Neural progenitor cell (in vitro differentiated cells): ENCODE measurements at regions not wholly inside any gene's neighbourhood (a gene's known extent, or its start where the extent isn't known, plus 50 kb on each side); places are given as distances from the start of the nearest gene placed in this dataset.

Source experiments
- DNase-seq: peaks from one replicate; pipeline ENCODE4 v3.0.0-alpha.2; 2016; ENCODE audit warnings: low spot score
- H2AFZ ChIP-seq: fragments of 200-600 bp; sonication (generic); replicated peaks from 2 replicates; pipeline ENCODE4 v1.6.1; 2016; ENCODE audit warnings: antibody characterized with exemption
- H3F3A ChIP-seq: fragments of 200-600 bp; sonication (generic); 2 replicates; pipeline ENCODE4 v1.6.1; 2016; ENCODE audit warnings: antibody characterized with exemption, low read depth
- H3K27ac ChIP-seq: fragments of 200-600 bp; sonication (generic); 2 replicates; pipeline ENCODE4 v1.5.1; 2016; ENCODE audit warnings: mild to moderate bottlenecking
- H3K27me3 ChIP-seq: fragments of 200-600 bp; sonication (generic); 2 replicates; pipeline ENCODE4 v1.6.1; 2016; ENCODE audit warnings: mild to moderate bottlenecking, moderate library complexity
- H3K36me3 ChIP-seq: fragments of 200-600 bp; sonication (generic); 2 replicates; pipeline ENCODE4 v1.5.1; 2016
- H3K4me1 ChIP-seq: fragments of 200-600 bp; sonication (generic); 2 replicates; pipeline ENCODE4 v1.6.1; 2016; ENCODE audit warnings: mixed run types
- H3K4me2 ChIP-seq: fragments of 200-600 bp; sonication (generic); 2 replicates; pipeline ENCODE4 v1.6.1; 2016
- H3K4me3 ChIP-seq: fragments of 200-600 bp; sonication (generic); 2 replicates; pipeline ENCODE4 v1.5.1; 2016
- H3K79me2 ChIP-seq: fragments of 200-600 bp; sonication (generic); 2 replicates; pipeline ENCODE4 v1.6.1; 2016; ENCODE audit warnings: low read depth
- H3K9ac ChIP-seq: fragments of 200-600 bp; sonication (generic); 2 replicates; pipeline ENCODE4 v1.6.1; 2016
- H3K9me3 ChIP-seq: fragments of 200-600 bp; sonication (generic); 2 replicates; pipeline ENCODE4 v1.5.1; 2016; ENCODE audit warnings: low read depth
- H4K20me1 ChIP-seq: fragments of 200-600 bp; sonication (generic); 2 replicates; pipeline ENCODE4 v1.6.1; 2016; ENCODE audit warnings: low read depth
- H3K27ac Mint-ChIP-seq: 3 replicates; pipeline ENCODE4 v1.8.0; 2021; ENCODE audit warnings: mixed read lengths
- H3K27me3 Mint-ChIP-seq: 2 replicates; pipeline ENCODE4 v1.8.0; 2022; ENCODE audit warnings: low read depth, mild to moderate bottlenecking, inconsistent platforms, moderate library complexity, mixed read lengths; ENCODE audit not compliant: insufficient read depth
- H3K36me3 Mint-ChIP-seq: 3 replicates; pipeline ENCODE4 v1.8.0; 2021; ENCODE audit warnings: mixed read lengths
- H3K4me1 Mint-ChIP-seq: 3 replicates; pipeline ENCODE4 v1.8.0; 2021; ENCODE audit warnings: mixed read lengths
- H3K4me3 Mint-ChIP-seq: 3 replicates; pipeline ENCODE4 v1.8.0; 2021; ENCODE audit warnings: mild to moderate bottlenecking, moderate library complexity, mixed read lengths
- H3K9me3 Mint-ChIP-seq: 3 replicates; pipeline ENCODE4 v1.8.0; 2020; ENCODE audit warnings: mixed read lengths
- EZH2 ChIP-seq: fragments of 200-600 bp; sonication (generic); IDR thresholded peaks from 2 replicates; pipeline ENCODE4 v1.6.1; 2017; ENCODE audit warnings: antibody characterized with exemption, mild to moderate bottlenecking, moderate library complexity
- EZH2phosphoT487 ChIP-seq: fragments of 200-600 bp; sonication (generic); IDR thresholded peaks from 2 replicates; pipeline ENCODE4 v1.6.1; 2017; ENCODE audit warnings: antibody characterized with exemption
- TF ChIP-seq, protein P1 (sequence below): fragments of 200-600 bp; sonication (generic); IDR thresholded peaks from 2 replicates; pipeline ENCODE4 v1.5.1; 2017; ENCODE audit warnings: antibody characterized with exemption, mild to moderate bottlenecking

DNA sequence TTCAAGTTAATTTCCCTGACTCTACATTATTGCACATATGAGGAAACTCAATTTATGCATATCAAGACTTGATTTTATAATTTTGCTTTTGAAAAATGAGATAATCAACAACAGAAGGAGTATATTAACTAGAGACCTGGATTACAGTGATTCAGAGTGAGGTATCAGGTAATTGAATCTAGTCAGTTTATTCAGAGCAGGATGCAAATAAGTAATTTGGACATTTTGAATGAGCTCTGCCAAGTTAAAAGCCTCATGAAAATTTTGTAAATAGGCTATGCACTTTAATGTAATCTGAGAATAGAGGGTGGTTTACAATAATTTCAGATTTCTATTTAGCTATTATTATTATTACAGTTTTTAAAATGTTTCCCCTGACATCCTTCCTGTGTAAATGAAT, 203.7 kb upstream of the EMCN start:
- Mint-ChIP-seq H3K9me3 (no peaks in the 10 kb centered on the region), H3K4me1 (no peaks in the 10 kb centered on the region), H3K4me3 (no peak overlapping the region), H3K27me3 (no peaks in the 10 kb centered on the region), H3K36me3 (no peaks in the 10 kb centered on the region), H3K27ac (no peak overlapping the region)
- no peaks in the 10 kb centered on the region for H3K79me2 ChIP-seq
- no peak for DNase-seq
- H3F3A ChIP-seq, result no peaks in the 10 kb centered on the region
- H3K4me2 ChIP-seq, result no peak overlapping the region
- no peak overlapping the region for H3K4me3 ChIP-seq
- H2AFZ ChIP-seq, result no peak overlapping the region
- no peaks in the 10 kb centered on the region for H3K9me3 ChIP-seq
- no peaks in the 10 kb centered on the region for H3K4me1 ChIP-seq
- no peaks in the 10 kb centered on the region for H3K36me3 ChIP-seq
- no peak for TF ChIP-seq EZH2
- no peak for TF ChIP-seq EZH2phosphoT487
- TF ChIP-seq, protein P1, sequence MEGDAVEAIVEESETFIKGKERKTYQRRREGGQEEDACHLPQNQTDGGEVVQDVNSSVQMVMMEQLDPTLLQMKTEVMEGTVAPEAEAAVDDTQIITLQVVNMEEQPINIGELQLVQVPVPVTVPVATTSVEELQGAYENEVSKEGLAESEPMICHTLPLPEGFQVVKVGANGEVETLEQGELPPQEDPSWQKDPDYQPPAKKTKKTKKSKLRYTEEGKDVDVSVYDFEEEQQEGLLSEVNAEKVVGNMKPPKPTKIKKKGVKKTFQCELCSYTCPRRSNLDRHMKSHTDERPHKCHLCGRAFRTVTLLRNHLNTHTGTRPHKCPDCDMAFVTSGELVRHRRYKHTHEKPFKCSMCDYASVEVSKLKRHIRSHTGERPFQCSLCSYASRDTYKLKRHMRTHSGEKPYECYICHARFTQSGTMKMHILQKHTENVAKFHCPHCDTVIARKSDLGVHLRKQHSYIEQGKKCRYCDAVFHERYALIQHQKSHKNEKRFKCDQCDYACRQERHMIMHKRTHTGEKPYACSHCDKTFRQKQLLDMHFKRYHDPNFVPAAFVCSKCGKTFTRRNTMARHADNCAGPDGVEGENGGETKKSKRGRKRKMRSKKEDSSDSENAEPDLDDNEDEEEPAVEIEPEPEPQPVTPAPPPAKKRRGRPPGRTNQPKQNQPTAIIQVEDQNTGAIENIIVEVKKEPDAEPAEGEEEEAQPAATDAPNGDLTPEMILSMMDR, result no peak
- no peak overlapping the region for H3K27ac ChIP-seq
- H3K9ac ChIP-seq, result no peak overlapping the region
- H3K27me3 ChIP-seq, result no peaks in the 10 kb centered on the region
- H4K20me1 ChIP-seq, result no peaks in the 10 kb centered on the region

DNA sequence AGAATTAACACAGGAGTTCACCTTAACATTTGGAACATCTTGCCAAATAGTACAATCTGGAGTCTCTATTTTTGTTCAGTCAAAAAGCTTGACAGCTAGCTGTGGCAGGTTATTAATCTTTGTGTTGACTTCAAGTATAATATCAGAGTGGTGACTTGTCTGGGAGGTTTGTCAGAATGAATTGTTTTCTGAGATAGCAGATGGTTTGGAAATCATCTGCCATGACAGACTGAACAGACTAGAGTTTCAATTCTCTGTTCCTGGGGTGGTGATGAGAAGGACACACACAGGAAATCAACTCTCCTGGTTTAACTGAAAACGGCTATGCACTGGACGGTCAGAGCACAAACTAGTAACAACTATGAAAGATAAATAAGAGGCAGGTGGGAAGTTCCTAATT, 203.3 kb upstream of the EMCN start:
- Mint-ChIP-seq H3K4me1 (no peaks in the 10 kb centered on the region), H3K27ac (no peak overlapping the region), H3K4me3 (no peak overlapping the region), H3K36me3 (no peaks in the 10 kb centered on the region), H3K27me3 (no peaks in the 10 kb centered on the region), H3K9me3 (no peaks in the 10 kb centered on the region)
- no peak overlapping the region for H3K9ac ChIP-seq
- H3K79me2 ChIP-seq, result no peaks in the 10 kb centered on the region
- H3F3A ChIP-seq, result no peaks in the 10 kb centered on the region
- TF ChIP-seq EZH2, result no peak
- TF ChIP-seq EZH2phosphoT487, result no peak
- TF ChIP-seq, protein P1, result no peak
- no peaks in the 10 kb centered on the region for H3K9me3 ChIP-seq
- H3K4me3 ChIP-seq, result no peak overlapping the region
- no peak overlapping the region for H3K27ac ChIP-seq
- no peaks in the 10 kb centered on the region for H3K36me3 ChIP-seq
- H3K27me3 ChIP-seq, result no peaks in the 10 kb centered on the region
- no peaks in the 10 kb centered on the region for H4K20me1 ChIP-seq
- no peak overlapping the region for H2AFZ ChIP-seq
- no peak for DNase-seq
- no peaks in the 10 kb centered on the region for H3K4me1 ChIP-seq
- no peak overlapping the region for H3K4me2 ChIP-seq

DNA sequence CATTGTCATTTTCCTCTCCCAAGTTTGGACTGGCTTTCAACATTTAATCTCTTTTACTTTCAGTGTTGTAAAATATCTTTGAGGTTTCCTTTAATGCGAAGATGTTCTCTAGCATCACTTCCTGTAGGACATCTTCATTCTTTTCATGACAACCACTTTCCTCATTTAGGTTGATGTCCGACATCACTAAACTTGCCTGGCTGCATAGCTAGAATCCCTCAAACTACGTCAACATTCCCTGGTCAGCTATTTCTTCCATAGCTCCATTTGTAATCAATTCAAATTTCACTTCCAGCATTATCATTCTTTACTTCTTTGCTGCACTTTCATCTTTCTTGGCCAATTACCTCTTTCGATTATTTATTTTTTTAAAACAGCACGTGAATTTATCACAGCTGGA, 198.6 kb upstream of the EMCN start:
- no peak overlapping the region for H3K27ac ChIP-seq
- H3K4me3 Mint-ChIP-seq, result no peak overlapping the region
- H3K4me2 ChIP-seq, result no peak overlapping the region
- H3K4me1 ChIP-seq, result no peaks in the 10 kb centered on the region
- no peaks in the 10 kb centered on the region for H3K9me3 Mint-ChIP-seq
- TF ChIP-seq EZH2phosphoT487, result no peak
- TF ChIP-seq, protein P1, result no peak
- no peak for TF ChIP-seq EZH2
- H2AFZ ChIP-seq, result no peak overlapping the region
- no peak for DNase-seq
- no peaks in the 10 kb centered on the region for H3K36me3 ChIP-seq
- H3K27me3 ChIP-seq, result no peaks in the 10 kb centered on the region
- H3K27ac Mint-ChIP-seq, result no peak overlapping the region
- H3K36me3 Mint-ChIP-seq, result no peaks in the 10 kb centered on the region
- no peaks in the 10 kb centered on the region for H3K9me3 ChIP-seq
- no peak overlapping the region for H3K4me3 ChIP-seq
- H3K27me3 Mint-ChIP-seq, result no peaks in the 10 kb centered on the region
- no peaks in the 10 kb centered on the region for H3F3A ChIP-seq
- H4K20me1 ChIP-seq, result no peaks in the 10 kb centered on the region
- H3K4me1 Mint-ChIP-seq, result no peaks in the 10 kb centered on the region
- H3K79me2 ChIP-seq, result no peaks in the 10 kb centered on the region
- no peak overlapping the region for H3K9ac ChIP-seq

DNA sequence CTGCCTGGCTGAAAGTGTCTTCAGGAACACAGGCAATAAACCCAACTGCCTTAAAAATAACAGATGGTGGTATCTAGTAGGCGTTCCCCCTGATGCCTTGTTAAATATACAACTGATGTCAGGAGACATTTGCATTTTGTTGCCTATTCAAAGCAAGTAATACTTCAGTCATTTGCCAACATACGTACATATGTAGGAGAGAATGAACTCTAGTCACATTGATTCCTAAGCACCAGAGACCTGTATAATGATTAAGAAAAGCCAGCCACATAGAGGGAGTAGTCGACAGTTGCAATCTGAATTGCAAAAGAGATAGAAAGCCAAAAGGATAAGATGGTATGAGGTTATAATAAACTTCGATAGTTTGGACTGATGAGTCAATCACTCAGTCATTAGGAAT, 191.0 kb upstream of the EMCN start:
- no peaks in the 10 kb centered on the region for H3K36me3 Mint-ChIP-seq
- no peak overlapping the region for H3K4me3 Mint-ChIP-seq
- no peaks in the 10 kb centered on the region for H3K36me3 ChIP-seq
- H3K27ac Mint-ChIP-seq, result no peak overlapping the region
- no peak overlapping the region for H3K4me3 ChIP-seq
- no peaks in the 10 kb centered on the region for H3K79me2 ChIP-seq
- no peak for TF ChIP-seq EZH2phosphoT487
- TF ChIP-seq, protein P1, result no peak
- TF ChIP-seq EZH2, result no peak
- no peaks in the 10 kb centered on the region for H3K9me3 Mint-ChIP-seq
- H3K9ac ChIP-seq, result no peak overlapping the region
- H3K9me3 ChIP-seq, result no peaks in the 10 kb centered on the region
- H3K27me3 ChIP-seq, result no peaks in the 10 kb centered on the region
- H2AFZ ChIP-seq, result no peak overlapping the region
- H3F3A ChIP-seq, result no peaks in the 10 kb centered on the region
- H3K27ac ChIP-seq, result no peak overlapping the region
- H4K20me1 ChIP-seq, result no peaks in the 10 kb centered on the region
- H3K4me2 ChIP-seq, result no peak overlapping the region
- no peaks in the 10 kb centered on the region for H3K4me1 ChIP-seq
- no peaks in the 10 kb centered on the region for H3K4me1 Mint-ChIP-seq
- no peak for DNase-seq
- H3K27me3 Mint-ChIP-seq, result no peaks in the 10 kb centered on the region
